ENCODE measurements at regions not wholly inside any gene's neighbourhood (a gene's known extent, or its start where the extent isn't known, plus 50 kb on each side); places are given as distances from the start of the nearest gene placed in this dataset.

- peak; percentile 19 for DNase-seq
These were observed 886.4 kb downstream of the BRD1 start for GRCh38 chr22:48941033-48941902.

- DNase-seq, result no peak
These were observed 887.2 kb downstream of the BRD1 start for GRCh38 chr22:48940266-48941032.

GRCh38 chr22:48939441-48940265 lies 888.0 kb downstream of the BRD1 start:
- DNase-seq, result no peak

GRCh38 chr22:48938741-48939140 lies 888.9 kb downstream of the BRD1 start:
- no peak for DNase-seq

- no peak for DNase-seq
These were observed 890.5 kb downstream of the BRD1 start for GRCh38 chr22:48937032-48937639.

GRCh38 chr22:48936391-48936790 lies 891.3 kb downstream of the BRD1 start:
- DNase-seq, result no peak

- DNase-seq, result no peak
These were observed 893.2 kb downstream of the BRD1 start for GRCh38 chr22:48934446-48934845.

GRCh38 chr22:48931452-48931851 lies 896.2 kb downstream of the BRD1 start:
- no peak for DNase-seq

- DNase-seq, result peak; percentile 40
These were observed 898.3 kb downstream of the BRD1 start for GRCh38 chr22:48929276-48929790.

- DNase-seq, result no peak
These were observed 900.1 kb downstream of the BRD1 start for GRCh38 chr22:48927591-48927990.

GRCh38 chr22:48926643-48927042 lies 901.0 kb downstream of the BRD1 start:
- DNase-seq, result peak; percentile 7

GRCh38 chr22:48926136-48926535 lies 901.5 kb downstream of the BRD1 start:
- no peak for DNase-seq

- peak; percentile 32 for DNase-seq
These were observed 902.2 kb downstream of the BRD1 start for GRCh38 chr22:48925450-48925849.

- DNase-seq, result peak; percentile 26
These were observed 903.7 kb downstream of the BRD1 start for GRCh38 chr22:48923996-48924395.

GRCh38 chr22:48923165-48923865 lies 904.4 kb downstream of the BRD1 start:
- DNase-seq, result peak; percentile 28

GRCh38 chr22:48921411-48921903 lies 906.2 kb downstream of the BRD1 start:
- DNase-seq, result peak; percentile 28

GRCh38 chr22:48920776-48921241 lies 906.9 kb downstream of the BRD1 start:
- DNase-seq, result peak; percentile 49

GRCh38 chr22:48919851-48920589 lies 907.7 kb downstream of the BRD1 start:
- peak; percentile 43 for DNase-seq

GRCh38 chr22:48919187-48919590 lies 908.5 kb downstream of the BRD1 start:
- DNase-seq, result peak; percentile 45

GRCh38 chr22:48918585-48919186 lies 909.0 kb downstream of the BRD1 start:
- DNase-seq, result peak; percentile 43
